ENCODE measurements at regions not wholly inside any gene's neighbourhood (a gene's known extent, or its start where the extent isn't known, plus 50 kb on each side); places are given as distances from the start of the nearest gene placed in this dataset.

DNA sequence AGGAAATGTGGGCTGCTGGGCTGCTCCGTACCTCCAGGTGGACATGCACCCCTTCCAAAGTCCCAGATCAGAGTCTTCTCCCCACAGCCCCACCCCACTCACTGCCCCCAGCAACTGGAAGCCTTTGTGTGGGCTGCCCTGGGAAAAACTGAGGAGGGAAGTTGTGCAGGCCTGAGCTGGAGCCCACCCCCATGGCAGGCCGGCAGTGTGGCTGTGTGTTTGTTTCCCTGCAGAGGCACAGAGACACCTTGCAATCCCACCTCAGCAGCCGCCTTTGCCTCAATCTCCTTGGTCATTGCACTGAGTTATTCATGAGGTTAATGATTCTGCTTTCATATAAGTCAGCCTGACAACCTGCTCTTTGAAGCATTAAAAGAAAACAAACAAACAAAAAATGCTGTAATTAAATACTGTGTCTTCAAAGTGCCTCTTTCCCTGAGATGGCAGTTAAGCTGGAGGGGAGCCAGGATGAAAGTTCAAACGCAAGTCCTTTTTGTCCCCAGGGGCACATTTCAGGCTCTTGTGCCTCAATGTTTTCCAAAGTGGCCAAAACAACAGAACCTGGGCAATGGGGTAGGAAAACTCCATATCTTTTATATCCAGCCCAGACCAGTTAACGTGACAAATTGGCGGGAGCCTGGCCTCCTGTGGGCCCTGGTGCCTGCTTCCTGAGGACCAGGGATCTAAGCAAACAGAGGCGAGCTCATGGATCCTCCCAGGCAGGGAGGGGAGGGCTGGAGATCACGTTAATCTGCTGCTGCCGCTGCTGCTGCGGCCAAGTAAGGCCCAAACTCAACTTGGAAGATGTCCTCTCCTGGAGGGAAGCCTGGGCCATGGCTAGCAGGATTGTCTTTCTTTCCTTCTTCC, 51.9 kb upstream of the TSPAN11 start:
- Histone ChIP-seq H3K79me2 (ENCODE audit: control insufficient read depth, insufficient read depth, low read length) (no peaks in the 10 kb centered on the region), H3K4me1 (ENCODE audit: control insufficient read depth, extremely low read depth, insufficient read depth, low read length) (no peaks in the 10 kb centered on the region), H2AFZ (ENCODE audit: low read length) (no peak overlapping the region), H3K4me2 (ENCODE audit: extremely low read depth, insufficient read depth, low read length) (no peak overlapping the region), H3K27me3 (ENCODE audit: control insufficient read depth, insufficient read depth, low read length) (no peaks in the 10 kb centered on the region), H3K4me3 (replicated peaks in 1 of 4; ENCODE audit: control extremely low read depth in 1 of 4, insufficient read depth in 1 of 4, low read depth in 3 of 4, low read length in 4 of 4) (no peak overlapping the region), H3K9ac (ENCODE audit: insufficient read depth, low read length) (no peak overlapping the region), H3K36me3 (ENCODE audit: control insufficient read depth, insufficient read depth, low read length) (no peaks in the 10 kb centered on the region), H3K9me3 (ENCODE audit: control insufficient read depth, insufficient read depth, low read depth, low read length) (no peaks in the 10 kb centered on the region), H3K27ac (ENCODE audit: insufficient read depth, low read length) (no peak overlapping the region), H4K20me1 (ENCODE audit: control insufficient read depth, extremely low read depth, insufficient read depth, low read length) (no peaks in the 10 kb centered on the region)
- no peak for DNase-seq (ENCODE audit: low read depth in 2 of 2)
- TF ChIP-seq EZH2 (IDR thresholded peaks at IDR 0.05; ENCODE audit: low read length, missing control alignments), result no peak
- no peak for TF ChIP-seq CTCF (conservative IDR thresholded peaks at IDR 0.05 in 1 of 2, IDR thresholded peaks at IDR 0.05 in 1 of 2; ENCODE audit: low read depth in 1 of 2, low read length in 2 of 2)

DNA sequence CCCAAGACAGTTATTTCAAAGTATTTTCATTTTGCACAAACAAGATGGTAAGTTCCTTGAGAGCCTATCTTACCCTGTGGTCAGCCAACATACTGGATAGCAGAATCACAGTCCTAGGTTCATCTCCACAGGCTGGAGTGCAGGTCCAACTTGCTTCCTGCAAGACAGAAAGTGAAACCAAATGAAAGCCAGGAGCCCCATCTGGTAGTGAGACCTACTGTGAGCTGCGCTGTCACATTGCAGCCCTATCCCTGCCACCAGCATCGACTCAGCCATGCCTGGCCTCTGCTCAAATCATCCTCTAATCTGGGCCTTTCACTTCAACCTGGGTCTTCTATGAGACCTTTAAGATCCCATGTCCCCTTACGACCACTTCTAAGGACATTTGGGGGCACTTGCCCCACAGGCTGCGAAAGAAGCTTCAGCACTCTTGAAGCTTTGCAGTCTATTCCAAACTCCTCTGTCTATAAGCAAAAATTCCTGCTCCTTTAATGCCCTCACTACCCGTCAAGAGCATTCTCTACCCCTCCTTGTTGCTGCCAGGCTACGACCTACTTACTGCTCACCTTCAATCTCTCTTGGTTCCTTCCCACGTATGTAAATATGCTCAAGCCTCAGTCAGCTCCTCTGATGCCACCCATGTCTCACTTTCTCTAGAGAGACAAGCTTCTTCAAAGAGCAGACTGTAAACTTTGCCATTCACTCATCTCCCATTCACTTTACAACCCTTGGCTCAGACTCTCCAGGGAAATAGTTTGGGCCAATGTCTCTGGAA, 55.9 kb upstream of the TSPAN11 start:
- no peaks in the 10 kb centered on the region for H3K79me2 ChIP-seq (ENCODE audit: control insufficient read depth, insufficient read depth, low read length)
- TF ChIP-seq CTCF (conservative IDR thresholded peaks at IDR 0.05 in 1 of 2, IDR thresholded peaks at IDR 0.05 in 1 of 2; ENCODE audit: low read depth in 1 of 2, low read length in 2 of 2) (no peak), EZH2 (IDR thresholded peaks at IDR 0.05; ENCODE audit: low read length, missing control alignments) (no peak)
- no peak overlapping the region for H3K9ac ChIP-seq (ENCODE audit: insufficient read depth, low read length)
- H3K36me3 ChIP-seq (ENCODE audit: control insufficient read depth, insufficient read depth, low read length), result no peaks in the 10 kb centered on the region
- no peak overlapping the region for H3K4me2 ChIP-seq (ENCODE audit: extremely low read depth, insufficient read depth, low read length)
- no peak overlapping the region for H3K4me3 ChIP-seq (replicated peaks in 1 of 4; ENCODE audit: control extremely low read depth in 1 of 4, insufficient read depth in 1 of 4, low read depth in 3 of 4, low read length in 4 of 4)
- H3K27ac ChIP-seq (ENCODE audit: insufficient read depth, low read length), result no peak overlapping the region
- H3K27me3 ChIP-seq (ENCODE audit: control insufficient read depth, insufficient read depth, low read length), result no peaks in the 10 kb centered on the region
- H4K20me1 ChIP-seq (ENCODE audit: control insufficient read depth, extremely low read depth, insufficient read depth, low read length), result no peaks in the 10 kb centered on the region
- H2AFZ ChIP-seq (ENCODE audit: low read length), result no peak overlapping the region
- no peak for DNase-seq (ENCODE audit: low read depth in 2 of 2)
- H3K9me3 ChIP-seq (ENCODE audit: control insufficient read depth, insufficient read depth, low read depth, low read length), result no peaks in the 10 kb centered on the region
- no peaks in the 10 kb centered on the region for H3K4me1 ChIP-seq (ENCODE audit: control insufficient read depth, extremely low read depth, insufficient read depth, low read length)

GRCh38 chr12:30867415-30867814, 59.1 kb upstream of the TSPAN11 start:
- no peak for DNase-seq (ENCODE audit: low read depth in 2 of 2)
- TF ChIP-seq EZH2 (IDR thresholded peaks at IDR 0.05; ENCODE audit: low read length, missing control alignments) (no peak), CTCF (conservative IDR thresholded peaks at IDR 0.05 in 1 of 2, IDR thresholded peaks at IDR 0.05 in 1 of 2; ENCODE audit: low read depth in 1 of 2, low read length in 2 of 2) (no peak)
- Histone ChIP-seq H3K9me3 (ENCODE audit: control insufficient read depth, insufficient read depth, low read depth, low read length) (no peaks in the 10 kb centered on the region), H3K4me3 (replicated peaks in 1 of 4; ENCODE audit: control extremely low read depth in 1 of 4, insufficient read depth in 1 of 4, low read depth in 3 of 4, low read length in 4 of 4) (no peak overlapping the region), H3K4me2 (ENCODE audit: extremely low read depth, insufficient read depth, low read length) (no peak overlapping the region), H3K79me2 (ENCODE audit: control insufficient read depth, insufficient read depth, low read length) (no peaks in the 10 kb centered on the region), H3K9ac (ENCODE audit: insufficient read depth, low read length) (no peak overlapping the region), H3K27ac (ENCODE audit: insufficient read depth, low read length) (no peak overlapping the region), H3K36me3 (ENCODE audit: control insufficient read depth, insufficient read depth, low read length) (no peaks in the 10 kb centered on the region), H2AFZ (ENCODE audit: low read length) (no peak overlapping the region), H3K27me3 (ENCODE audit: control insufficient read depth, insufficient read depth, low read length) (no peaks in the 10 kb centered on the region), H3K4me1 (ENCODE audit: control insufficient read depth, extremely low read depth, insufficient read depth, low read length) (no peaks in the 10 kb centered on the region), H4K20me1 (ENCODE audit: control insufficient read depth, extremely low read depth, insufficient read depth, low read length) (no peaks in the 10 kb centered on the region)
